Neural crest cell (in vitro differentiated cells): ENCODE measurements at regions not wholly inside any gene's neighbourhood (a gene's known extent, or its start where the extent isn't known, plus 50 kb on each side); places are given as distances from the start of the nearest gene placed in this dataset.
A peak's percentile ranks its signal among the peaks of the same experiment; 100 is the strongest.

Source experiments
- DNase-seq: peaks from one replicate; pipeline ENCODE4 v3.0.0; 2021; ENCODE audit warnings: low read depth, mixed read lengths, low spot score
- H3K27ac Mint-ChIP-seq: one replicate; pipeline ENCODE4 v1.8.0; 2021; ENCODE audit warnings: mild to moderate bottlenecking, mixed read lengths; ENCODE audit not compliant: unreplicated experiment
- H3K27me3 Mint-ChIP-seq: 2 replicates; pipeline ENCODE4 v1.8.0; 2021; ENCODE audit warnings: low read depth, mild to moderate bottlenecking, mixed read lengths
- H3K36me3 Mint-ChIP-seq: 2 replicates; pipeline ENCODE4 v1.8.0; 2021; ENCODE audit warnings: low read depth, mild to moderate bottlenecking, mixed read lengths
- H3K4me1 Mint-ChIP-seq: 2 replicates; pipeline ENCODE4 v1.8.0; 2021; ENCODE audit warnings: mixed read lengths
- H3K4me3 Mint-ChIP-seq: one replicate; pipeline ENCODE4 v1.8.0; 2021; ENCODE audit warnings: mild to moderate bottlenecking, mixed read lengths
- H3K9me3 Mint-ChIP-seq: 2 replicates; pipeline ENCODE4 v1.8.0; 2021; ENCODE audit warnings: mixed read lengths
- TF ChIP-seq, protein P1 (sequence below): fragments of 200-600 bp; sonication (generic); conservative IDR thresholded peaks from 2 replicates; pipeline ENCODE4 v1.5.0; 2021; ENCODE audit warnings: antibody characterized with exemption, mild to moderate bottlenecking

DNA sequence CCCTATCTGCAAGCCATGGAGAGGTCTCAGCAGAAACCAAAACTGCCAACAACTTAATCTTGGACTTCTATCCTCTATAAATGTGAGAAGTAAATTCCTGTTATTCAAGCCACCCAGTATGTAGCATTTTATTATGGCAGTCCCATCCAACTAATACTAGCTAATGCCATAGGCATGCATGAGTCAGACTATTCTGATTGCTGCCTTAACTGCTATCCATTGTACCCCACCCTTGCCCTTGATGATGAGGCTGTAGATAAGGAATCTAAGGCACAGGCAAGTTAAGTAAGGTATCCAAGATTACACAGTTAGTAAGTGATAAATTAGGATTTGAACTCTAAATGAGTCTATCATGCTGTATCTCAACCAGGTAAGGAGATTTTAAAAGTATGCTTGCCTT lies 223.0 kb downstream of the UBE2E3 start:
- H3K27ac Mint-ChIP-seq: no peak overlapping the region
- no peak overlapping the region for H3K4me3 Mint-ChIP-seq

GRCh38 chr2:181203916-181204315 lies 223.5 kb downstream of the UBE2E3 start:
- DNase-seq: no peak
- Mint-ChIP-seq H3K36me3 (peaks cover 16% of the 10 kb centered on the region), H3K4me1 (no peaks in the 10 kb centered on the region), H3K27me3 (no peaks in the 10 kb centered on the region), H3K9me3 (peaks cover 11% of the 10 kb centered on the region), H3K27ac (no peak overlapping the region), H3K4me3 (no peak overlapping the region)
- TF ChIP-seq, protein P1, sequence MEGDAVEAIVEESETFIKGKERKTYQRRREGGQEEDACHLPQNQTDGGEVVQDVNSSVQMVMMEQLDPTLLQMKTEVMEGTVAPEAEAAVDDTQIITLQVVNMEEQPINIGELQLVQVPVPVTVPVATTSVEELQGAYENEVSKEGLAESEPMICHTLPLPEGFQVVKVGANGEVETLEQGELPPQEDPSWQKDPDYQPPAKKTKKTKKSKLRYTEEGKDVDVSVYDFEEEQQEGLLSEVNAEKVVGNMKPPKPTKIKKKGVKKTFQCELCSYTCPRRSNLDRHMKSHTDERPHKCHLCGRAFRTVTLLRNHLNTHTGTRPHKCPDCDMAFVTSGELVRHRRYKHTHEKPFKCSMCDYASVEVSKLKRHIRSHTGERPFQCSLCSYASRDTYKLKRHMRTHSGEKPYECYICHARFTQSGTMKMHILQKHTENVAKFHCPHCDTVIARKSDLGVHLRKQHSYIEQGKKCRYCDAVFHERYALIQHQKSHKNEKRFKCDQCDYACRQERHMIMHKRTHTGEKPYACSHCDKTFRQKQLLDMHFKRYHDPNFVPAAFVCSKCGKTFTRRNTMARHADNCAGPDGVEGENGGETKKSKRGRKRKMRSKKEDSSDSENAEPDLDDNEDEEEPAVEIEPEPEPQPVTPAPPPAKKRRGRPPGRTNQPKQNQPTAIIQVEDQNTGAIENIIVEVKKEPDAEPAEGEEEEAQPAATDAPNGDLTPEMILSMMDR: no peak

More for the DNA sequence above, 223.0 kb downstream of the UBE2E3 start:
- no peaks in the 10 kb centered on the region for H3K27me3 Mint-ChIP-seq
- DNase-seq: no peak
- peaks cover 16% of the 10 kb centered on the region for H3K36me3 Mint-ChIP-seq
- TF ChIP-seq, protein P1: no peak
- peaks cover 11% of the 10 kb centered on the region for H3K9me3 Mint-ChIP-seq
- H3K4me1 Mint-ChIP-seq: no peaks in the 10 kb centered on the region

DNA sequence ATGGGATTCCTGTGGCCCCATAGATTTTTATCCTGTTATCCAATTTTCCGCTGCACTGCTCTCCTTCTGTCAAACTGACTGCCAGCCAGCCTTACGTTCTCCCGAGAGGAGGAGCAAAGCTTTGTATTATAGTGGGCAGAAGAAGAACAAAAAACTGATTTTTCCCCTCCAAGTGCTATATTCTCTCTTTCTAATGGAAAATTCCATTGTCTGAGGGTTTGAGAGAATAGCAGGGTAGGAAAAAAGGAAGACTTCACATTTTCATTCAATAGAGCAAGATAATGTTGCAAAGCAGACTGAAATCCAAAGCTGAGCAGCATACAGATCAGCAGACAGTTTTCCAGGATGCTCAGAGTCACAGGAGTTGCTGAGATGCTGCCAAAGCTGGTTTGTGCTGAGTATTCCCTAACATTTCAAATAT lies 238.0 kb downstream of the UBE2E3 start:
- peak overlapping the region; percentile 5 for H3K27ac Mint-ChIP-seq
- TF ChIP-seq, protein P1: no peak
- H3K36me3 Mint-ChIP-seq: no peaks in the 10 kb centered on the region
- DNase-seq: no peak
- no peaks in the 10 kb centered on the region for H3K9me3 Mint-ChIP-seq
- peak overlapping the region; percentile 50 for H3K4me3 Mint-ChIP-seq
- H3K27me3 Mint-ChIP-seq: no peaks in the 10 kb centered on the region
- H3K4me1 Mint-ChIP-seq: peaks cover 14% of the 10 kb centered on the region

DNA sequence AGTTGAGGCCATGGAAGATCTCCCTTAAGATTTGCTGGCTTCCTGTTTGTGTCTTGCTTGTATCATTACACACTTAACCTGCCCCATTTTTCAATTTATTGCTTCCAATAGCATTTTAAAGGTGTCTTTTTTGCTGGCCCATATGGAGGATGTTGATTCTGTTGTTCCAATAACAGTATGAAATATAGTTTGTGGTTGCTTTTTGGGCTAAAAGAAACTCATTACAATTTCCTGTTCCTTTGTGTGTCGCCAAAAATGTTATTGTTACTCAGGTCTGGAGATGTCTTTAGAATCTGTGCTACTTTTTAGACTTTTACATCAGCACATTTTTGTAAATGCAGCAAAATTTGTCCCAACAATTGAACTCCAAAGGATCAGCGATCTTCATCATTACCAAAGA lies 234.0 kb upstream of the ITGA4 start:
- H3K9me3 Mint-ChIP-seq: no peaks in the 10 kb centered on the region
- TF ChIP-seq, protein P1: no peak
- no peaks in the 10 kb centered on the region for H3K27me3 Mint-ChIP-seq
- no peak overlapping the region for H3K27ac Mint-ChIP-seq
- peaks cover 3% of the 10 kb centered on the region for H3K36me3 Mint-ChIP-seq
- H3K4me1 Mint-ChIP-seq: peaks cover 16% of the 10 kb centered on the region
- DNase-seq: no peak
- H3K4me3 Mint-ChIP-seq: no peak overlapping the region

- no peak overlapping the region for H3K4me3 Mint-ChIP-seq
- no peak for DNase-seq
- peaks cover 3% of the 10 kb centered on the region for H3K36me3 Mint-ChIP-seq
- H3K4me1 Mint-ChIP-seq: peaks cover 7% of the 10 kb centered on the region
- no peaks in the 10 kb centered on the region for H3K27me3 Mint-ChIP-seq
- H3K9me3 Mint-ChIP-seq: no peaks in the 10 kb centered on the region
- TF ChIP-seq, protein P1: no peak
- H3K27ac Mint-ChIP-seq: no peak overlapping the region
These were observed 232.3 kb upstream of the ITGA4 start for GRCh38 chr2:181224866-181225265.

- TF ChIP-seq, protein P1: no peak
- Mint-ChIP-seq H3K4me1 (peaks cover 8% of the 10 kb centered on the region), H3K36me3 (peaks cover 3% of the 10 kb centered on the region), H3K27ac (no peak overlapping the region), H3K9me3 (no peaks in the 10 kb centered on the region), H3K27me3 (no peaks in the 10 kb centered on the region), H3K4me3 (no peak overlapping the region)
- DNase-seq: no peak
These were observed 228.5 kb upstream of the ITGA4 start for GRCh38 chr2:181228661-181229060.
